Activated CD4-positive, CD25-positive, alpha-beta regulatory T cell treated with anti-CD3 and anti-CD28 coated beads, Interleukin-2, amount 50 U/mL, for 16 hours (primary cell): ENCODE measurements at regions not wholly inside any gene's neighbourhood (a gene's known extent, or its start where the extent isn't known, plus 50 kb on each side); places are given as distances from the start of the nearest gene placed in this dataset.
"Not testable (repeated sequence)": the region's sequence is repeated elsewhere in the genome, so short reads cannot be mapped to it uniquely, and the experiment has no call there.

ENCODE experiments used
- DNase-seq: peaks from one replicate; pipeline ENCODE4 v3.0.0-alpha.2; 2020; ENCODE audit warnings: low read depth, low spot score

GRCh38 chr21:33974513-33975468 is 59.2 kb upstream of the ATP5PO start:
- no peak for DNase-seq

- no peak for DNase-seq
These were observed 57.7 kb upstream of the ATP5PO start for GRCh38 chr21:33973268-33973667.

- DNase-seq, result no peak
These were observed 56.9 kb upstream of the ATP5PO start for GRCh38 chr21:33972539-33972938.

- no peak for DNase-seq
These were observed 55.9 kb upstream of the ATP5PO start for GRCh38 chr21:33971492-33972013.

- DNase-seq, result no peak
These were observed 54.0 kb upstream of the ATP5PO start for GRCh38 chr21:33969581-33969980.

- DNase-seq, result no peak
These were observed 53.4 kb upstream of the ATP5PO start for GRCh38 chr21:33968995-33969348.

GRCh38 chr21:33968080-33968994 is 52.7 kb upstream of the ATP5PO start:
- no peak for DNase-seq

- DNase-seq, result no peak
These were observed 51.5 kb upstream of the ATP5PO start for GRCh38 chr21:33967086-33967571.

- no peak for DNase-seq
These were observed 50.8 kb upstream of the ATP5PO start for GRCh38 chr21:33966324-33966949.

- not testable (repeated sequence) for DNase-seq
These were observed 50.1 kb upstream of the ATP5PO start for GRCh38 chr21:33965662-33966061.
